K562 (cell line): ENCODE measurements at regions not wholly inside any gene's neighbourhood (a gene's known extent, or its start where the extent isn't known, plus 50 kb on each side); places are given as distances from the start of the nearest gene placed in this dataset.

ENCODE experiments used
- EZH2 ChIP-seq: IDR thresholded peaks from 2 replicates; pipeline ENCODE4 v1.6.1; 2012; ENCODE audit warnings: low read depth, mild to moderate bottlenecking, inconsistent platforms, low read length, borderline replicate concordance
- FOXJ2 ChIP-seq: fragments of 200-800 bp; sonication (Bioruptor generic); IDR thresholded peaks from 2 replicates; pipeline ENCODE4 v1.6.1; 2016; ENCODE audit warnings: missing genetic modification characterization, missing compliant biosample characterization
- JUN ChIP-seq, 2 experiments: sonication (generic) in 1 of 2; formaldehyde crosslinking in 1 of 2; IDR thresholded peaks; 2 replicates each; pipeline versions ENCODE4 v1.6.1 to v1.8.0; 2012 to 2022; ENCODE audit warnings: borderline replicate concordance in 2 of 2, mild to moderate bottlenecking in 2 of 2, improper control_type of control experiment in 1 of 2, low read depth in 1 of 2, low read length in 1 of 2, missing genetic modification reagents in 1 of 2
- MYNN ChIP-seq, 2 experiments: sonication (generic); formaldehyde crosslinking in 1 of 2; IDR thresholded peaks; 2 replicates each; pipeline versions ENCODE4 v1.5.0 to v1.6.1; 2016 to 2020; ENCODE audit warnings: antibody characterized with exemption in 1 of 2, missing genetic modification reagents in 1 of 2
- POLR2H ChIP-seq: IDR thresholded peaks from 2 replicates; pipeline ENCODE4 v1.6.1; 2016; ENCODE audit warnings: missing genetic modification characterization, low read depth, mild to moderate bottlenecking, control low read depth, missing compliant biosample characterization, moderate library complexity
- SMAD1 ChIP-seq: fragments of 150-350 bp; IDR thresholded peaks from 2 replicates; pipeline ENCODE4 v1.6.1; 2014; ENCODE audit warnings: low read length, low read depth; ENCODE audit not compliant: partially characterized antibody
- ZNF280B ChIP-seq: fragments of 250-450 bp; sonication (Bioruptor Pico); IDR thresholded peaks from 2 replicates; pipeline ENCODE4 v1.5.1; 2021; ENCODE audit warnings: mild to moderate bottlenecking

GRCh38 chr4:97073194-97073593 lies 1070.1 kb downstream of the STPG2 start:
- no peak for TF ChIP-seq FOXJ2 (tag)
- no peak for TF ChIP-seq EZH2
- TF ChIP-seq JUN (IDR thresholded peaks at IDR 0.05; ENCODE audit: borderline replicate concordance, low read depth, low read length) = no peak
- no peak for TF ChIP-seq JUN (CRISPR knock-in tag; IDR thresholded peaks at IDR 0.05; ENCODE audit: borderline replicate concordance)
- no peak for TF ChIP-seq SMAD1
- no peak for TF ChIP-seq MYNN (IDR thresholded peaks at IDR 0.05)
- no peak for TF ChIP-seq MYNN (CRISPR knock-in tag; IDR thresholded peaks at IDR 0.05)
- no peak for TF ChIP-seq ZNF280B
- TF ChIP-seq POLR2H = no peak
